Liver (tissue), 8 donors: ENCODE measurements at regions not wholly inside any gene's neighbourhood (a gene's known extent, or its start where the extent isn't known, plus 50 kb on each side); places are given as distances from the start of the nearest gene placed in this dataset.
"Not testable (repeated sequence)": the region's sequence is repeated elsewhere in the genome, so short reads cannot be mapped to it uniquely, and the experiment has no call there.

Experiments used
- DNase-seq: peaks from one replicate; pipeline ENCODE4 v3.0.0-alpha.2; 2017; ENCODE audit warnings: low spot score
- H3K27ac ChIP-seq, 2 donors: one replicate each; pipeline ENCODE4 v1.7.0; 2013; ENCODE audit warnings: inconsistent platforms in 2 of 2, low read length in 2 of 2, control low read depth in 1 of 2, low read depth in 1 of 2, mild to moderate bottlenecking in 1 of 2
- H3K27me3 ChIP-seq, 4 donors: one replicate each; pipeline versions ENCODE4 v1.6.1 to v1.7.0; 2013; ENCODE audit warnings: low read length in 3 of 4, inconsistent platforms in 1 of 4, mild to moderate bottlenecking in 1 of 4, moderate library complexity in 1 of 4; ENCODE audit not compliant: control insufficient read depth in 4 of 4, insufficient read depth in 4 of 4
- H3K36me3 ChIP-seq, 4 donors: one replicate each; pipeline versions ENCODE4 v1.6.1 to v1.7.0; 2013; ENCODE audit warnings: low read length in 3 of 4, mild to moderate bottlenecking in 3 of 4, low read depth in 1 of 4, moderate library complexity in 1 of 4; ENCODE audit not compliant: control insufficient read depth in 4 of 4, insufficient read depth in 3 of 4
- H3K4me1 ChIP-seq, 4 donors: one replicate each; pipeline versions ENCODE4 v1.6.1 to v1.7.0; 2013; ENCODE audit warnings: low read length in 3 of 4, mild to moderate bottlenecking in 3 of 4, moderate library complexity in 1 of 4; ENCODE audit not compliant: control insufficient read depth in 4 of 4, insufficient read depth in 4 of 4
- H3K4me3 ChIP-seq, 3 donors: one replicate each; pipeline versions ENCODE4 v1.6.1 to v1.7.0; 2013; ENCODE audit warnings: low read length in 3 of 3, control low read depth in 1 of 3, low read depth in 1 of 3, mild to moderate bottlenecking in 1 of 3
- H3K9ac ChIP-seq, 2 donors: one replicate each; pipeline ENCODE4 v1.7.0; 2013; ENCODE audit warnings: low read length in 2 of 2, mild to moderate bottlenecking in 2 of 2, moderate library complexity in 2 of 2, control low read depth in 1 of 2, low read depth in 1 of 2
- H3K9me3 ChIP-seq, 4 donors: one replicate each; pipeline versions ENCODE4 v1.6.1 to v1.7.0; 2013; ENCODE audit warnings: low read length in 3 of 4; ENCODE audit not compliant: control insufficient read depth in 4 of 4
- ATF3 ChIP-seq: IDR thresholded peaks from 2 replicates; pipeline ENCODE4 v1.6.1; 2016; ENCODE audit warnings: antibody characterized with exemption
- CTCF ChIP-seq: fragments of 150-350 bp; IDR thresholded peaks from 2 replicates; pipeline ENCODE4 v1.5.1; 2017; ENCODE audit warnings: improper control_type of control experiment, low read depth, low read length; ENCODE audit not compliant: missing input control
- EGR1 ChIP-seq, 2 donors: IDR thresholded peaks; 2 replicates each; pipeline ENCODE4 v1.6.1; 2016 to 2018; ENCODE audit warnings: antibody characterized with exemption in 2 of 2, low read depth in 2 of 2
- FOXA1 ChIP-seq: IDR thresholded peaks from 2 replicates; pipeline ENCODE4 v1.6.1; 2016; ENCODE audit warnings: antibody characterized with exemption
- FOXA2 ChIP-seq: IDR thresholded peaks from 2 replicates; pipeline ENCODE4 v1.6.1; 2016; ENCODE audit warnings: antibody characterized with exemption
- GABPA ChIP-seq, 2 donors: IDR thresholded peaks in 1 of 2; conservative IDR thresholded peaks in 1 of 2; 2 replicates each; pipeline ENCODE4 v1.6.1; 2016; ENCODE audit warnings: antibody characterized with exemption in 2 of 2, mild to moderate bottlenecking in 1 of 2, moderate library complexity in 1 of 2
- HNF4A ChIP-seq, 2 donors: conservative IDR thresholded peaks; 2 replicates each; pipeline ENCODE4 v1.6.1; 2016; ENCODE audit warnings: antibody characterized with exemption in 2 of 2, mild to moderate bottlenecking in 2 of 2
- HNF4G ChIP-seq: IDR thresholded peaks from 2 replicates; pipeline ENCODE4 v1.6.1; 2016; ENCODE audit warnings: antibody characterized with exemption
- JUND ChIP-seq, 2 donors: IDR thresholded peaks; 2 replicates each; pipeline ENCODE4 v1.6.1; 2016; ENCODE audit warnings: antibody characterized with exemption in 2 of 2
- MAX ChIP-seq: IDR thresholded peaks from 2 replicates; pipeline ENCODE4 v1.6.1; 2016; ENCODE audit warnings: antibody characterized with exemption
- NR2F2 ChIP-seq: IDR thresholded peaks from 2 replicates; pipeline ENCODE4 v1.6.1; 2016; ENCODE audit warnings: antibody characterized with exemption
- RAD21 ChIP-seq, 2 donors: IDR thresholded peaks; 2 replicates each; pipeline ENCODE4 v1.6.1; 2016; ENCODE audit warnings: antibody characterized with exemption in 2 of 2, mild to moderate bottlenecking in 2 of 2
- REST ChIP-seq: IDR thresholded peaks from 2 replicates; pipeline ENCODE4 v1.6.1; 2016; ENCODE audit warnings: antibody characterized with exemption, mild to moderate bottlenecking
- RXRA ChIP-seq, 2 donors: IDR thresholded peaks; 2 replicates each; pipeline ENCODE4 v1.6.1; 2017 to 2018; ENCODE audit warnings: antibody characterized with exemption in 2 of 2, mild to moderate bottlenecking in 1 of 2
- SP1 ChIP-seq: IDR thresholded peaks from 2 replicates; pipeline ENCODE4 v1.6.1; 2018; ENCODE audit warnings: antibody characterized with exemption, mild to moderate bottlenecking
- TAF1 ChIP-seq: conservative IDR thresholded peaks from 2 replicates; pipeline ENCODE4 v1.6.1; 2016; ENCODE audit warnings: antibody characterized with exemption, mild to moderate bottlenecking
- YY1 ChIP-seq: IDR thresholded peaks from 2 replicates; pipeline ENCODE4 v1.6.1; 2016; ENCODE audit warnings: antibody characterized with exemption, mild to moderate bottlenecking
- ZBTB33 ChIP-seq: IDR thresholded peaks from 2 replicates; pipeline ENCODE4 v1.6.1; 2016; ENCODE audit warnings: antibody characterized with exemption
- WGBS: extraction: QIAGEN DNeasy Blood & Tissue Kit; methylation state at CpG from one replicate; pipeline ENCODE4 v1.1.7; 2013; 5-methylcytosine and 5-hydroxymethylcytosine counted together
- donor health status: healthy.
- donor health status: healthy.
- donor health status: healthy.
- donor health status: healthy.
- donor health status: healthy.

- no peak for TF ChIP-seq REST
- TF ChIP-seq HNF4G, result no peak
- TF ChIP-seq NR2F2, result no peak
- no peak for TF ChIP-seq RXRA (IDR thresholded peaks at IDR 0.05)
- no peak for TF ChIP-seq SP1
- no peak for TF ChIP-seq RAD21 (IDR thresholded peaks at IDR 0.05)
Measured at GRCh38 chr3:56951366-56951765, 109.1 kb upstream of the SPATA12 start (continued).

- DNase-seq, result not testable (repeated sequence)
- WGBS, result 87% methylated on average over 5 of the region's 5 CpGs
Measured at GRCh38 chr3:56945378-56945777, 115.1 kb upstream of the SPATA12 start.

GRCh38 chr3:56942523-56942922 lies 117.9 kb upstream of the SPATA12 start:
- H3K36me3 ChIP-seq, result no peaks in the 10 kb centered on the region
- no peak overlapping the region for H3K27ac ChIP-seq
- H3K4me3 ChIP-seq, result no peak overlapping the region
- no peak overlapping the region for H3K9ac ChIP-seq
- no peaks in the 10 kb centered on the region for H3K4me1 ChIP-seq
- H3K9me3 ChIP-seq, result peaks cover 0 to 1% (median 0%) of the 10 kb centered on the region in 4 donors
- no peak for TF ChIP-seq FOXA1
- TF ChIP-seq MAX, result no peak
- no peak for TF ChIP-seq JUND (IDR thresholded peaks at IDR 0.05)
- no peak for TF ChIP-seq RXRA (IDR thresholded peaks at IDR 0.05)
- no peak for TF ChIP-seq EGR1 (IDR thresholded peaks at IDR 0.05; ENCODE audit: low read depth in 2 of 2)
- no peak for TF ChIP-seq RAD21 (IDR thresholded peaks at IDR 0.05)
- TF ChIP-seq FOXA2, result no peak
- no peak for TF ChIP-seq CTCF
- TF ChIP-seq GABPA (IDR thresholded peaks at IDR 0.05 in 1 of 2, conservative IDR thresholded peaks at IDR 0.05 in 1 of 2), result no peak
- TF ChIP-seq ATF3, result no peak
- no peak for TF ChIP-seq ZBTB33
- no peak for TF ChIP-seq HNF4G
- TF ChIP-seq HNF4A (conservative IDR thresholded peaks at IDR 0.05), result no peak
- TF ChIP-seq REST, result no peak
- TF ChIP-seq NR2F2, result no peak
- no peak for TF ChIP-seq SP1
- no peak for TF ChIP-seq TAF1
- TF ChIP-seq YY1, result no peak
- no peaks in the 10 kb centered on the region for H3K27me3 ChIP-seq
- no peak for DNase-seq
- 67% methylated on average over 2 of the region's 2 CpGs for WGBS

More at GRCh38 chr3:56945378-56945777, 115.1 kb upstream of the SPATA12 start:
- H3K9me3 ChIP-seq, H3K9ac ChIP-seq, H3K27me3 ChIP-seq, H3K4me1 ChIP-seq, H3K4me3 ChIP-seq, H3K27ac ChIP-seq, H3K36me3 ChIP-seq: not testable (repeated sequence)
